ENCODE measurements at regions not wholly inside any gene's neighbourhood (a gene's known extent, or its start where the extent isn't known, plus 50 kb on each side); places are given as distances from the start of the nearest gene placed in this dataset.

DNA sequence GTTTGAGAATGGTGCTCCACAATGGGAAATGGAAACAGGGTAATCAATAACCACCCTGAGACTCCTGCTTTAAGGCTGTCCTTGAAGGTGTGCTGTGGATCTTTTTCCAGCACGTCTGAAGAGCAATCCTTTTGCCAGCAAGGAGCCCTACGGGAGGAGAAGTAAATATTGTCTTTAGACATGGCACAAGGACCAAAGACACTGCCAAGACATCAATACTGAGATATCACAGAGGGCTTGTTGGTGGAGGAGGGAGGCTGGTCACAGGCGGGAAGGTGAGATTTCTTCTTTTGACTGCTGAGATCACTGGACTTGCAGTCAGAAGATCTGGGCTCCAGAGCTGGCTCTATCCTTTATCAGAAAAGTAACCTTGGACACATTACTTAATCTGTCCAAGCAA, 135.0 kb upstream of the ZNF462 start:
- POLR2A ChIA-PET (ENCODE audit: unreplicated experiment), result no interaction called here
- no peaks in the 10 kb centered on the region for H3K4me1 ChIP-seq (ENCODE audit: insufficient read depth, low read length)
- TF ChIP-seq EZH2 (IDR thresholded peaks at IDR 0.05; ENCODE audit: low read length, unreplicated experiment), result no peak
- no peak for TF ChIP-seq EZH2phosphoT487 (IDR thresholded peaks at IDR 0.05; ENCODE audit: borderline replicate concordance, low read length)
- TF ChIP-seq, protein P1, sequence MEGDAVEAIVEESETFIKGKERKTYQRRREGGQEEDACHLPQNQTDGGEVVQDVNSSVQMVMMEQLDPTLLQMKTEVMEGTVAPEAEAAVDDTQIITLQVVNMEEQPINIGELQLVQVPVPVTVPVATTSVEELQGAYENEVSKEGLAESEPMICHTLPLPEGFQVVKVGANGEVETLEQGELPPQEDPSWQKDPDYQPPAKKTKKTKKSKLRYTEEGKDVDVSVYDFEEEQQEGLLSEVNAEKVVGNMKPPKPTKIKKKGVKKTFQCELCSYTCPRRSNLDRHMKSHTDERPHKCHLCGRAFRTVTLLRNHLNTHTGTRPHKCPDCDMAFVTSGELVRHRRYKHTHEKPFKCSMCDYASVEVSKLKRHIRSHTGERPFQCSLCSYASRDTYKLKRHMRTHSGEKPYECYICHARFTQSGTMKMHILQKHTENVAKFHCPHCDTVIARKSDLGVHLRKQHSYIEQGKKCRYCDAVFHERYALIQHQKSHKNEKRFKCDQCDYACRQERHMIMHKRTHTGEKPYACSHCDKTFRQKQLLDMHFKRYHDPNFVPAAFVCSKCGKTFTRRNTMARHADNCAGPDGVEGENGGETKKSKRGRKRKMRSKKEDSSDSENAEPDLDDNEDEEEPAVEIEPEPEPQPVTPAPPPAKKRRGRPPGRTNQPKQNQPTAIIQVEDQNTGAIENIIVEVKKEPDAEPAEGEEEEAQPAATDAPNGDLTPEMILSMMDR (conservative IDR thresholded peaks at IDR 0.05; ENCODE audit: low read depth, low read length), result no peak
- no peak for DNase-seq
- H3K4me2 ChIP-seq (ENCODE audit: low read length), result no peak overlapping the region
- H3K9me3 ChIP-seq (ENCODE audit: low read length), result no peaks in the 10 kb centered on the region
- H3K27ac ChIP-seq (ENCODE audit: low read length), result no peak overlapping the region
- no peaks in the 10 kb centered on the region for H3F3A ChIP-seq (ENCODE audit: low read length, unreplicated experiment)
- ATAC-seq, result no peak
- H3K9me2 ChIP-seq (replicated peaks; ENCODE audit: low read length), result no peaks in the 10 kb centered on the region
- CTCF ChIA-PET, result no interaction called here
- H2AFZ ChIP-seq (ENCODE audit: low read length), result no peak overlapping the region
- BruUV-seq (replicated peaks), result no TSS peak
- no peak overlapping the region for H3K9ac ChIP-seq (ENCODE audit: low read length)
- no peaks in the 10 kb centered on the region for H4K20me1 ChIP-seq (ENCODE audit: low read length)
- intact Hi-C loops (cut with micrococcal nuclease), result no loop called here
- no peaks in the 10 kb centered on the region for H3K79me2 ChIP-seq (ENCODE audit: low read length)
- H3K4me3 ChIP-seq (ENCODE audit: low read length), result no peak overlapping the region
- H3K36me3 ChIP-seq (ENCODE audit: low read depth, low read length), result no peaks in the 10 kb centered on the region
- no peaks in the 10 kb centered on the region for H3K27me3 ChIP-seq (ENCODE audit: low read length)

DNA sequence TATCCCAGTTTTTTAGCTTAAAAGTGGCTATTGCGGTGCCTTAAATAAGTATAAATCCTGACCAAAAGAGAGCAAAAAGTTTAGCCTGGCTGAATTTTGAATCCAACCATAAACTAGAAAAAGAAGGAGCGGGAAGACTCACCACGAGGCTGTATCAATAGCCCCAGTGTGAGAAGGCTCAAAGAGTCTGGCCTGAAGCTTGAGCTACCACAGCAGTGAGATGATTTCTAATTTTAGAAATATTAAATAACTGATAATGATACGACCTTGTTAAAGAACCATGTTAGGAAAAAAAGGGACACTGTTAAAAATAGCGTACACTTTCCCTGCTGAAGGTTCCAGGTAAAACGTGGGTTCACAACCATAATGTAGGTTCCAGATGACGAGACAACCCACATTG, 134.1 kb upstream of the ZNF462 start:
- Histone ChIP-seq H3K79me2 (ENCODE audit: low read length) (no peaks in the 10 kb centered on the region), H3K4me2 (ENCODE audit: low read length) (no peak overlapping the region), H3K9me2 (replicated peaks; ENCODE audit: low read length) (no peaks in the 10 kb centered on the region), H3K4me3 (ENCODE audit: low read length) (no peak overlapping the region), H3K27ac (ENCODE audit: low read length) (no peak overlapping the region), H3K9me3 (ENCODE audit: low read length) (no peaks in the 10 kb centered on the region), H3F3A (ENCODE audit: low read length, unreplicated experiment) (no peaks in the 10 kb centered on the region), H4K20me1 (ENCODE audit: low read length) (no peaks in the 10 kb centered on the region), H2AFZ (ENCODE audit: low read length) (no peak overlapping the region), H3K9ac (ENCODE audit: low read length) (no peak overlapping the region), H3K36me3 (ENCODE audit: low read depth, low read length) (no peaks in the 10 kb centered on the region), H3K4me1 (ENCODE audit: insufficient read depth, low read length) (no peaks in the 10 kb centered on the region), H3K27me3 (ENCODE audit: low read length) (no peaks in the 10 kb centered on the region)
- intact Hi-C loops (cut with micrococcal nuclease), result no loop called here
- ATAC-seq, result no peak
- no peak for TF ChIP-seq EZH2phosphoT487 (IDR thresholded peaks at IDR 0.05; ENCODE audit: borderline replicate concordance, low read length)
- TF ChIP-seq, protein P1 (conservative IDR thresholded peaks at IDR 0.05; ENCODE audit: low read depth, low read length), result no peak
- no peak for TF ChIP-seq EZH2 (IDR thresholded peaks at IDR 0.05; ENCODE audit: low read length, unreplicated experiment)
- DNase-seq, result no peak
- BruUV-seq (replicated peaks), result no TSS peak
- CTCF ChIA-PET, result no interaction called here
- POLR2A ChIA-PET (ENCODE audit: unreplicated experiment), result no interaction called here

DNA sequence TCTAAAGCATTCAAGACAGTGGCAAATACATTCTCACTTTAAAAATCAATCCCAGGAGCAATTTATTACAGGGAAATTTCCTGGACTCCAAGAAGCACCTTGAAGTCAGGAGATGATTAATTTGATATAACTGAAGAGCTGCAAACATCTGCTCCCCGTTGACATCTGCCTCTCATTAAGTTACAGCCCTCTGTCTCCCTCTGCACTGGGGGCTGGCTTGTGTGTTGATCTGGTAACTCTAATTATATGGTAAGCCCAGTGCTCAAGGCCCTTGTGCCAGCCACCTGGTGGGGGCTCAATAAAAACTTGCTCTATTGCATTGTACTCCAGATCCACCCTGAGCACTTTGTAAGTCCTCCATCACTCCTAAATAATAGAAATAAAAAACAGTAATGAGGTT, 131.1 kb upstream of the ZNF462 start:
- TF ChIP-seq EZH2phosphoT487 (IDR thresholded peaks at IDR 0.05; ENCODE audit: borderline replicate concordance, low read length) (no peak), EZH2 (IDR thresholded peaks at IDR 0.05; ENCODE audit: low read length, unreplicated experiment) (no peak)
- TF ChIP-seq, protein P1 (conservative IDR thresholded peaks at IDR 0.05; ENCODE audit: low read depth, low read length), result no peak
- Histone ChIP-seq H3K27ac (ENCODE audit: low read length) (no peak overlapping the region), H3K79me2 (ENCODE audit: low read length) (no peaks in the 10 kb centered on the region), H2AFZ (ENCODE audit: low read length) (no peak overlapping the region), H3K36me3 (ENCODE audit: low read depth, low read length) (no peaks in the 10 kb centered on the region), H3K9me3 (ENCODE audit: low read length) (no peaks in the 10 kb centered on the region), H3K9ac (ENCODE audit: low read length) (no peak overlapping the region), H4K20me1 (ENCODE audit: low read length) (no peaks in the 10 kb centered on the region), H3K4me1 (ENCODE audit: insufficient read depth, low read length) (no peaks in the 10 kb centered on the region), H3K4me2 (ENCODE audit: low read length) (no peak overlapping the region), H3F3A (ENCODE audit: low read length, unreplicated experiment) (no peaks in the 10 kb centered on the region), H3K27me3 (ENCODE audit: low read length) (no peaks in the 10 kb centered on the region), H3K4me3 (ENCODE audit: low read length) (no peak overlapping the region), H3K9me2 (replicated peaks; ENCODE audit: low read length) (no peaks in the 10 kb centered on the region)
- intact Hi-C loops (cut with micrococcal nuclease), result no loop called here
- ATAC-seq, result no peak
- no TSS peak for BruUV-seq (replicated peaks)
- CTCF ChIA-PET, result no interaction called here
- DNase-seq, result no peak
- POLR2A ChIA-PET (ENCODE audit: unreplicated experiment), result no interaction called here
